ENCODE measurements at regions not wholly inside any gene's neighbourhood (a gene's known extent, or its start where the extent isn't known, plus 50 kb on each side); places are given as distances from the start of the nearest gene placed in this dataset.

DNA sequence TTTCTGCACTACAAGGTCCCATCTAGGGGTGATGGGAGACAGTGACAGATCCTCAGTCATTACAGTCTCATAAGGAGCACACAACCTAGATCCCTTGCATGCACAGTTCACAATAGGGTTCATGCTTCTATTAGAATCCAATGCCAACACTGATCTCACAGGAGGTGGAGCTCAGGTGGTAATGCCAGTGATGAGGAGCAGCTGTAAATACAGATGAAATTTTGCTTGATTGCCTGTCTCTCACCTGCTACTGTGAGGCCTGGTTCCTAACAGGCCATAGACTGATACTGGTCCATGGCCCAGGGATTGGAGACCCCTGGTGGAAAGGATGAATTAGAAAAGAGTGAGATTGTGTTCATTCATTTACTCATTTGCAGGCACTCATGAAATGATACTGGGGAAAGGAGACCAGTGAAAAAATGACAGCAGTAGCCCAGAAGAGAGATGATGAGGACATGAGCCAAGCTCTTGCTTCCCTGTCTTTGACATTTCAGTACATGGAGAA, 251.6 kb upstream of the DUSP10 start:
- Histone ChIP-seq H3K4me2 (no peak overlapping the region), H3K36me3 (replicated peaks; ENCODE audit: insufficient read depth, low read depth) (no peaks in the 10 kb centered on the region), H3K4me1 (ENCODE audit: insufficient read depth) (no peaks in the 10 kb centered on the region), H3K4me3 (no peak overlapping the region), H3K27me3 (no peaks in the 10 kb centered on the region), H3K9me2 (replicated peaks; ENCODE audit: insufficient read depth) (no peaks in the 10 kb centered on the region), H4K20me1 (ENCODE audit: insufficient read depth, poor library complexity, severe bottlenecking) (no peaks in the 10 kb centered on the region), H2AFZ (no peak overlapping the region), H3K79me2 (no peaks in the 10 kb centered on the region), H3K27ac (no peak overlapping the region), H3K9me3 (ENCODE audit: low read depth) (no peaks in the 10 kb centered on the region)
- DNase-seq (ENCODE audit: low spot score) = no peak
- no peak for TF ChIP-seq EZH2 (IDR thresholded peaks at IDR 0.05; ENCODE audit: borderline replicate concordance)
- TF ChIP-seq EZH2phosphoT487 (IDR thresholded peaks at IDR 0.05; ENCODE audit: low read depth, severe bottlenecking, unreplicated experiment) = no peak
- TF ChIP-seq, protein P1, sequence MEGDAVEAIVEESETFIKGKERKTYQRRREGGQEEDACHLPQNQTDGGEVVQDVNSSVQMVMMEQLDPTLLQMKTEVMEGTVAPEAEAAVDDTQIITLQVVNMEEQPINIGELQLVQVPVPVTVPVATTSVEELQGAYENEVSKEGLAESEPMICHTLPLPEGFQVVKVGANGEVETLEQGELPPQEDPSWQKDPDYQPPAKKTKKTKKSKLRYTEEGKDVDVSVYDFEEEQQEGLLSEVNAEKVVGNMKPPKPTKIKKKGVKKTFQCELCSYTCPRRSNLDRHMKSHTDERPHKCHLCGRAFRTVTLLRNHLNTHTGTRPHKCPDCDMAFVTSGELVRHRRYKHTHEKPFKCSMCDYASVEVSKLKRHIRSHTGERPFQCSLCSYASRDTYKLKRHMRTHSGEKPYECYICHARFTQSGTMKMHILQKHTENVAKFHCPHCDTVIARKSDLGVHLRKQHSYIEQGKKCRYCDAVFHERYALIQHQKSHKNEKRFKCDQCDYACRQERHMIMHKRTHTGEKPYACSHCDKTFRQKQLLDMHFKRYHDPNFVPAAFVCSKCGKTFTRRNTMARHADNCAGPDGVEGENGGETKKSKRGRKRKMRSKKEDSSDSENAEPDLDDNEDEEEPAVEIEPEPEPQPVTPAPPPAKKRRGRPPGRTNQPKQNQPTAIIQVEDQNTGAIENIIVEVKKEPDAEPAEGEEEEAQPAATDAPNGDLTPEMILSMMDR (IDR thresholded peaks at IDR 0.05; ENCODE audit: poor library complexity) = no peak

DNA sequence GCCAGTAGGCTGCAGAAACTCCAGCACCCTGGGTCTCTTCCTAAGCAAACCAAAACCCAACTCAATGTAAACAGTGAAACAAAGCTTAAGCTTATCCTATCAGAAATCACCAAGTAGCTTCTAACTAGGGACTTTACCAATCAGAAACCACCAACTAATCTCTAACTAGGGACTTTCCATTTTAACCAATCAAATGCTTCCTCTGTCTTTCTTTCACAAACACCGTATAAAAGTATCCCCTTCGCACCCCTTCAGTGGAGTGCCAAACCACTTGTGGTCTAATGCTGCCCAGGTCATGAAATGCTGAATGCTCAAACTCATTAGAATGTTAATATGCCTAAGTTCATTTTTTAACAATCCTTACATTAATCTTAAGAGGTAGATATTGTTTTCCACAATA, 250.5 kb upstream of the DUSP10 start:
- no peaks in the 10 kb centered on the region for H3K9me3 ChIP-seq (ENCODE audit: low read depth)
- 100% methylated on average over 2 of the region's 2 CpGs for WGBS (ENCODE audit: low lambda C conversion rate, missing lambda C conversion rate)
- no peaks in the 10 kb centered on the region for H3K4me1 ChIP-seq (ENCODE audit: insufficient read depth)
- no peak for DNase-seq (ENCODE audit: low spot score)
- no peaks in the 10 kb centered on the region for H3K36me3 ChIP-seq (replicated peaks; ENCODE audit: insufficient read depth, low read depth)
- no peaks in the 10 kb centered on the region for H3K27me3 ChIP-seq
- H2AFZ ChIP-seq = no peak overlapping the region
- no peak overlapping the region for H3K4me3 ChIP-seq
- TF ChIP-seq, protein P1 (IDR thresholded peaks at IDR 0.05; ENCODE audit: poor library complexity) = no peak
- no peak for TF ChIP-seq EZH2 (IDR thresholded peaks at IDR 0.05; ENCODE audit: borderline replicate concordance)
- no peak for TF ChIP-seq EZH2phosphoT487 (IDR thresholded peaks at IDR 0.05; ENCODE audit: low read depth, severe bottlenecking, unreplicated experiment)
- H3K9me2 ChIP-seq (replicated peaks; ENCODE audit: insufficient read depth) = no peaks in the 10 kb centered on the region
- H4K20me1 ChIP-seq (ENCODE audit: insufficient read depth, poor library complexity, severe bottlenecking) = no peaks in the 10 kb centered on the region
- H3K4me2 ChIP-seq = no peak overlapping the region
- no peaks in the 10 kb centered on the region for H3K79me2 ChIP-seq
- H3K27ac ChIP-seq = no peak overlapping the region

DNA sequence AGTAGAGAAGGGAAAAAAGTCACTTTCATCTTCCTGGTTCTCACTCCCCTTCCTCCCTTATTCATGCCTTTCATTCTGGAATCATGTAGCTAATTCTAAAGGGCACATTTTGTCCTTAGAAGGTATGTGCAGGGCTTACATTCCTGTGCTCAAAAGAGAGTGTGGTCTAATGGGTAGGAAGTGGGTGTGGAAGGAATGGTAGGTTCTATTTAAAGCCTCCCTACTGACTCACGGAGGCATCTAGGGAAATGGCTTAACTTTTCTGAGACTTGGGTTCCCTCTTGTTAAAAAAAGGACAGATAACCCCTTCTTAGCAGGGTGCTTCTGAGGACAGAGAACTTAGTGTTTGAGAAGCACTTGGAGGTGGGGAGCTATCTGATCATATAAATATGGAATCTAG, 249.3 kb upstream of the DUSP10 start:
- H3K4me2 ChIP-seq = no peak overlapping the region
- 61% methylated on average over 1 of the region's 1 CpG for WGBS (ENCODE audit: low lambda C conversion rate, missing lambda C conversion rate)
- no peak overlapping the region for H3K27ac ChIP-seq
- no peak for DNase-seq (ENCODE audit: low spot score)
- no peak for TF ChIP-seq EZH2phosphoT487 (IDR thresholded peaks at IDR 0.05; ENCODE audit: low read depth, severe bottlenecking, unreplicated experiment)
- no peaks in the 10 kb centered on the region for H3K36me3 ChIP-seq (replicated peaks; ENCODE audit: insufficient read depth, low read depth)
- no peak overlapping the region for H3K4me3 ChIP-seq
- no peaks in the 10 kb centered on the region for H3K9me2 ChIP-seq (replicated peaks; ENCODE audit: insufficient read depth)
- H3K9me3 ChIP-seq (ENCODE audit: low read depth) = no peaks in the 10 kb centered on the region
- H3K4me1 ChIP-seq (ENCODE audit: insufficient read depth) = no peaks in the 10 kb centered on the region
- no peaks in the 10 kb centered on the region for H4K20me1 ChIP-seq (ENCODE audit: insufficient read depth, poor library complexity, severe bottlenecking)
- no peak overlapping the region for H2AFZ ChIP-seq
- no peaks in the 10 kb centered on the region for H3K79me2 ChIP-seq
- no peaks in the 10 kb centered on the region for H3K27me3 ChIP-seq

DNA sequence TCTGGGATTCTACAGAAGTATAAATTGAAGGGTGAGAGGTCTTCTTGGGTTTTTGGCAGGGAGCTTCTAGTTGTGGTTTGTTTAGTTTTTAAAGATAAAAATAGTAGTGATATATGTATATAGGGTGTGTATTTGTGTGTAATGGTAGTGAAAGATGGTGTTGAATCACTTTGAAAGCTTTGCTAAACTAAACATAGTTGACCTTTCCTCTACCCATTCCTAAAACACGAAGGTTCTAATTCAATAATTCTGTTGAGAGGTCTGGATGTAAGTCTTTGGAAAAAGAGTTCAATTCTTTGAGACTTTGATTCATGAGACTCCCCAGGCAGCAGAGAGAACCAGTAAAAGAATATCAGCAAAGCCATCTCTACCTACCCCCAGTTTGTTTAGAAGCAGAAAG, 247.9 kb upstream of the DUSP10 start:
- Histone ChIP-seq H3K36me3 (replicated peaks; ENCODE audit: insufficient read depth, low read depth) (no peaks in the 10 kb centered on the region), H3K9me2 (replicated peaks; ENCODE audit: insufficient read depth) (no peaks in the 10 kb centered on the region), H3K4me1 (ENCODE audit: insufficient read depth) (no peaks in the 10 kb centered on the region), H3K4me3 (no peak overlapping the region), H3K79me2 (no peaks in the 10 kb centered on the region), H3K9me3 (ENCODE audit: low read depth) (no peaks in the 10 kb centered on the region), H2AFZ (no peak overlapping the region), H3K4me2 (no peak overlapping the region), H4K20me1 (ENCODE audit: insufficient read depth, poor library complexity, severe bottlenecking) (no peaks in the 10 kb centered on the region), H3K27me3 (no peaks in the 10 kb centered on the region), H3K27ac (no peak overlapping the region)
- 33% methylated on average over 1 of the region's 1 CpG for WGBS (ENCODE audit: low lambda C conversion rate, missing lambda C conversion rate)
- DNase-seq (ENCODE audit: low spot score) = no peak
- no peak for TF ChIP-seq EZH2phosphoT487 (IDR thresholded peaks at IDR 0.05; ENCODE audit: low read depth, severe bottlenecking, unreplicated experiment)
- TF ChIP-seq, protein P1 (IDR thresholded peaks at IDR 0.05; ENCODE audit: poor library complexity) = no peak

Measured in hepatocyte (in vitro differentiated cells).